Common myeloid progenitor, CD34-positive (primary cell): ENCODE measurements at regions not wholly inside any gene's neighbourhood (a gene's known extent, or its start where the extent isn't known, plus 50 kb on each side); places are given as distances from the start of the nearest gene placed in this dataset.
A peak's percentile ranks its signal among the peaks of the same experiment; 100 is the strongest.

Experiments used
- CTCF ChIA-PET: fragments of 350-600 bp; sonication (Branson Sonifier 250); formaldehyde crosslinking; loops from one replicate; lab custom pipeline; 2021; ENCODE audit warnings: antibody characterized with exemption; lab: Charles Lee
- POLR2A ChIA-PET: fragments of 350-600 bp; sonication (Branson Sonifier 250); formaldehyde crosslinking; loops from one replicate; lab custom pipeline; 2021; ENCODE audit warnings: antibody characterized with exemption; lab: Charles Lee
- DNase-seq, 3 donors: peaks; one replicate each; pipeline versions ENCODE4 v3.0.0 to v3.0.0-alpha.2; 2013
- H3K27ac ChIP-seq, 2 experiments: 1 replicate in 1 of 2; 2 replicates in 1 of 2; pipeline ENCODE4 v1.7.0; 2013; ENCODE audit warnings: inconsistent platforms in 2 of 2, low read length in 2 of 2, mild to moderate bottlenecking in 2 of 2, low read depth in 1 of 2, moderate library complexity in 1 of 2; ENCODE audit not compliant: severe bottlenecking in 2 of 2, insufficient read depth in 1 of 2, poor library complexity in 1 of 2
- H3K27me3 ChIP-seq, 5 experiments: replicated peaks in 2 of 5; 1 replicate in 3 of 5; 2 replicates in 2 of 5; pipeline versions ENCODE4 v1.6.1 to v1.7.0; 2013; ENCODE audit warnings: low read length in 4 of 5, mild to moderate bottlenecking in 2 of 5, moderate library complexity in 2 of 5, inconsistent platforms in 1 of 5; ENCODE audit not compliant: insufficient read depth in 5 of 5, control insufficient read depth in 4 of 5
- H3K36me3 ChIP-seq, 4 experiments: 1 replicate in 2 of 4; 2 replicates in 2 of 4; pipeline versions ENCODE4 v1.6.1 to v1.7.0; 2013; ENCODE audit warnings: low read length in 3 of 4, control low read depth in 1 of 4, mild to moderate bottlenecking in 1 of 4; ENCODE audit not compliant: control insufficient read depth in 4 of 4, insufficient read depth in 4 of 4
- H3K4me1 ChIP-seq, 4 experiments: 1 replicate in 3 of 4; 2 replicates in 1 of 4; pipeline versions ENCODE4 v1.6.1 to v1.7.1; 2013; ENCODE audit warnings: low read length in 3 of 4, mild to moderate bottlenecking in 3 of 4, control low read depth in 1 of 4, inconsistent platforms in 1 of 4, moderate library complexity in 1 of 4; ENCODE audit not compliant: control insufficient read depth in 4 of 4, insufficient read depth in 4 of 4; ENCODE audit errors: control extremely low read depth in 1 of 4
- H3K4me3 ChIP-seq, 7 experiments: 1 replicate in 4 of 7; 2 replicates in 3 of 7; pipeline versions ENCODE4 v1.5.1 to v1.7.0; 2013; ENCODE audit warnings: mild to moderate bottlenecking in 7 of 7, low read length in 6 of 7, moderate library complexity in 6 of 7, inconsistent platforms in 2 of 7, low read depth in 2 of 7, control low read depth in 1 of 7; ENCODE audit not compliant: insufficient read depth in 4 of 7, control insufficient read depth in 1 of 7; ENCODE audit errors: extremely low read depth in 1 of 7
- H3K9me3 ChIP-seq, 5 experiments: 1 replicate in 4 of 5; 2 replicates in 1 of 5; pipeline versions ENCODE4 v1.6.1 to v1.7.1; 2013; ENCODE audit warnings: low read length in 4 of 5, mild to moderate bottlenecking in 2 of 5, inconsistent platforms in 1 of 5, low read depth in 1 of 5, moderate library complexity in 1 of 5; ENCODE audit not compliant: control insufficient read depth in 4 of 5, insufficient read depth in 2 of 5; ENCODE audit errors: control extremely low read depth in 1 of 5
- WGBS: methylation state at CpG from one replicate; pipeline ENCODE4 v1.1.5; 2013; ENCODE audit not compliant: insufficient coverage; 5-methylcytosine and 5-hydroxymethylcytosine counted together

DNA sequence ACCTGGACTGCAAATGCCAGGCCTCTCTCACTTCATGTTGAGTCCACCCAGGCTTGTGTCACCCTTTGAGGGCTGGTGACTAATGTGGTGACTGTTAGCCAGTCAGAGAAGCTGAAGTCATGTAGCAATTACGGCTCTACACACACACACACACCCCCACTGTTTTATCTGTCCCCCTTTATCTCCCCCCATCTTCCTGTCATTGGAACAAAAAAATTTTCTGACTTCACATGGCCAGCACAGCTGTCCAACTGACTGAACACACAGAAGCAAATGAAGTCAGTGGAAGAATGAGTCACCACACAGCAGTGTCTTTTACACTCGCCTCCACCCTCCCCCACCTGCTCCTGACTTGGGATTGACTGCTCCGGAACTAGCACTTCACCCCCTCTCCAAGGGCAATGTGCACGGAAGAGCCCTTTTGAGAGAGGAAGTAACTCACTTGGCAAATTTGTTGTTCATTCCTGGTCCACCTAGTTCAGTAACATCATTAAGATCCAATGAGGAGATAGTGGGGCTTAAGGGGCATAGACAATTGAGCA is 198.0 kb downstream of the RNF144B start:
- H3K4me1 ChIP-seq: no peaks in the 10 kb centered on the region
- H3K4me3 ChIP-seq: no peak overlapping the region
- H3K27me3 ChIP-seq: no peaks in the 10 kb centered on the region
- DNase-seq: peak in 2 of 3 donors; percentile 20 to 31
- CTCF ChIA-PET: interaction anchor here (1.0 kb wide), 1 partner anchor 32 kb away, joined by 3 read pairs; no protein-coding TSS in a partner anchor
- no peaks in the 10 kb centered on the region for H3K36me3 ChIP-seq
- POLR2A ChIA-PET: no interaction called here
- H3K9me3 ChIP-seq: no peaks in the 10 kb centered on the region
- WGBS: 81% methylated on average over 4 of the region's 4 CpGs
- H3K27ac ChIP-seq: no peak overlapping the region

DNA sequence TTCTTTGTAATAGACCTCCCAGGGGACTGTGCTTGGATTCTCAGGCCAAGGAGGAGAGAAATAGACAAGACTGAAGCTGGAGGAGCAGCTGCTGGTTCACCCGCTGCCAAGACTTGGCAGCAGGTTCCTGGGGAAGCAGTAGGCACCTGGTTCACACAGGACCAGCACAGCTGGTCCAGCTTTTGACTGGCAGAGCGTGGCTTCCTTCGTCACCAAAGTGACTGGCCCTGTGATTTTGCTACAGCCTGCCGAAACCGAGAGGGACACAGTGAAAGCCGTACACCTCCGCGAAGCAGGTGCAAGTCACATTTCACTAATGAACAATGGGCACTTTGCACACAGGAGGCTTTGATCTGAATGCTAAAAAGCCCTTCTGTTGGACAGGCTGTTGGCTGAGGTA is 199.0 kb downstream of the RNF144B start:
- WGBS: 84% methylated on average over 8 of the region's 8 CpGs
- Histone ChIP-seq H3K36me3 (no peaks in the 10 kb centered on the region), H3K4me3 (no peak overlapping the region), H3K27me3 (peaks cover 0 to 2% (median 0%) of the 10 kb centered on the region in 5 experiments), H3K4me1 (no peaks in the 10 kb centered on the region), H3K9me3 (no peaks in the 10 kb centered on the region), H3K27ac (no peak overlapping the region)
- ChIA-PET CTCF (no interaction called here), POLR2A (no interaction called here)
- no peak for DNase-seq

- no peaks in the 10 kb centered on the region for H3K36me3 ChIP-seq
- WGBS: 60% methylated on average over 5 of the region's 11 CpGs
- DNase-seq: peak; percentile 50 to 68 (median 58)
- H3K4me1 ChIP-seq: no peaks in the 10 kb centered on the region
- ChIA-PET POLR2A (no interaction called here), CTCF (interaction anchor here (0.6 to 2.7 kb wide), 7 partner anchors 9 to 1269 kb away, joined by 3 to 8 read pairs (median 3); no protein-coding TSS in a partner anchor)
- H3K27me3 ChIP-seq: peaks cover 0 to 6% (median 0%) of the 10 kb centered on the region in 5 experiments
- H3K4me3 ChIP-seq: no peak overlapping the region
- H3K27ac ChIP-seq: no peak overlapping the region
- no peaks in the 10 kb centered on the region for H3K9me3 ChIP-seq
Measured at GRCh38 chr6:18595774-18596530, 208.8 kb downstream of the RNF144B start.

GRCh38 chr6:18596531-18596835 is 209.3 kb downstream of the RNF144B start:
- Histone ChIP-seq H3K4me3 (no peak overlapping the region), H3K9me3 (no peaks in the 10 kb centered on the region), H3K27ac (no peak overlapping the region), H3K36me3 (no peaks in the 10 kb centered on the region), H3K4me1 (no peaks in the 10 kb centered on the region), H3K27me3 (peaks cover 0 to 8% (median 0%) of the 10 kb centered on the region in 5 experiments)
- DNase-seq: no peak
- CTCF ChIA-PET: interaction anchor here (0.6 to 2.7 kb wide), 6 partner anchors 8 to 1268 kb away, joined by 3 to 8 read pairs (median 3); no protein-coding TSS in a partner anchor
- POLR2A ChIA-PET: no interaction called here

GRCh38 chr6:18598551-18599264 is 211.6 kb downstream of the RNF144B start:
- Histone ChIP-seq H3K27ac (no peak overlapping the region), H3K36me3 (no peaks in the 10 kb centered on the region), H3K9me3 (no peaks in the 10 kb centered on the region), H3K27me3 (peaks cover 0 to 8% (median 0%) of the 10 kb centered on the region in 5 experiments), H3K4me3 (no peak overlapping the region), H3K4me1 (no peaks in the 10 kb centered on the region)
- no peak for DNase-seq
- ChIA-PET POLR2A (no interaction called here), CTCF (interaction anchor here (0.7 to 1.2 kb wide), 2 partner anchors 8 to 13 kb away, joined by 3 to 4 read pairs; no protein-coding TSS in a partner anchor)
- WGBS: 55% methylated on average over 1 of the region's 4 CpGs

GRCh38 chr6:18600255-18600654 is 213.1 kb downstream of the RNF144B start:
- Histone ChIP-seq H3K4me3 (no peak overlapping the region), H3K4me1 (no peaks in the 10 kb centered on the region), H3K27me3 (peaks cover 0 to 8% (median 0%) of the 10 kb centered on the region in 5 experiments), H3K36me3 (no peaks in the 10 kb centered on the region), H3K27ac (no peak overlapping the region), H3K9me3 (no peaks in the 10 kb centered on the region)
- WGBS: 80% methylated on average over 2 of the region's 2 CpGs
- ChIA-PET CTCF (no interaction called here), POLR2A (no interaction called here)
- no peak for DNase-seq
